Naive thymus-derived CD4-positive, alpha-beta T cell (primary cell): ENCODE measurements at regions not wholly inside any gene's neighbourhood (a gene's known extent, or its start where the extent isn't known, plus 50 kb on each side); places are given as distances from the start of the nearest gene placed in this dataset.

Source experiments
- ATAC-seq: fragments of 150-1000 bp; cut with Tn5 transposase; 2 replicates; pipeline ENCODE4 v1.10.0; 2021; ENCODE audit warnings: mild to moderate bottlenecking, moderate library complexity
- CTCF ChIA-PET: fragments of 350-600 bp; sonication (Branson Sonifier 250); formaldehyde crosslinking; loops from one replicate; lab custom pipeline; 2021; ENCODE audit warnings: antibody characterized with exemption; lab: Charles Lee
- POLR2A ChIA-PET: fragments of 350-600 bp; sonication (Branson Sonifier 250); formaldehyde crosslinking; loops from one replicate; lab custom pipeline; 2021; ENCODE audit warnings: antibody characterized with exemption, inconsistent platforms; lab: Charles Lee
- DNase-seq, 9 donors: peaks; one replicate each; pipeline versions ENCODE4 v3.0.0 to v3.0.0-alpha.2; 2020 to 2022; ENCODE audit warnings: mixed read lengths in 1 of 9
- H3K27ac ChIP-seq: one replicate; pipeline ENCODE4 v1.7.0; 2013; ENCODE audit warnings: mild to moderate bottlenecking, low read depth, low read length, moderate library complexity
- H3K27me3 ChIP-seq, 2 donors: one replicate each; pipeline ENCODE4 v1.7.0; 2013; ENCODE audit warnings: low read length in 2 of 2, mild to moderate bottlenecking in 2 of 2, moderate library complexity in 2 of 2; ENCODE audit not compliant: control insufficient read depth in 2 of 2, insufficient read depth in 2 of 2
- H3K36me3 ChIP-seq, 3 experiments: 1 replicate in 2 of 3; 2 replicates in 1 of 3; pipeline ENCODE4 v1.7.0; 2013; ENCODE audit warnings: low read length in 3 of 3, mild to moderate bottlenecking in 3 of 3, moderate library complexity in 1 of 3; ENCODE audit not compliant: insufficient read depth in 3 of 3, control insufficient read depth in 2 of 3
- H3K4me1 ChIP-seq, 2 donors: one replicate each; pipeline ENCODE4 v1.7.0; 2013; ENCODE audit warnings: low read length in 2 of 2, mild to moderate bottlenecking in 2 of 2, moderate library complexity in 1 of 2; ENCODE audit not compliant: control insufficient read depth in 2 of 2, insufficient read depth in 2 of 2
- H3K4me3 ChIP-seq: 2 replicates; pipeline ENCODE4 v1.7.0; 2013; ENCODE audit warnings: mild to moderate bottlenecking, low read length
- H3K9me3 ChIP-seq, 3 experiments: 1 replicate in 2 of 3; 2 replicates in 1 of 3; pipeline ENCODE4 v1.7.0; 2013; ENCODE audit warnings: low read length in 3 of 3; ENCODE audit not compliant: control insufficient read depth in 2 of 3
- H3K27ac Mint-ChIP-seq, 9 donors: one replicate each; pipeline ENCODE4 v1.8.0; 2020 to 2022; ENCODE audit warnings: mixed read lengths in 9 of 9, mild to moderate bottlenecking in 8 of 9, moderate library complexity in 5 of 9, inconsistent platforms in 2 of 9
- H3K27me3 Mint-ChIP-seq, 5 donors: one replicate each; pipeline ENCODE4 v1.8.0; 2021 to 2022; ENCODE audit warnings: mixed read lengths in 5 of 5, mild to moderate bottlenecking in 1 of 5
- H3K36me3 Mint-ChIP-seq, 5 donors: one replicate each; pipeline ENCODE4 v1.8.0; 2020 to 2022; ENCODE audit warnings: mixed read lengths in 5 of 5, mild to moderate bottlenecking in 3 of 5, inconsistent platforms in 1 of 5
- H3K4me1 Mint-ChIP-seq, 7 donors: one replicate each; pipeline ENCODE4 v1.8.0; 2020 to 2022; ENCODE audit warnings: mixed read lengths in 7 of 7, mild to moderate bottlenecking in 3 of 7, inconsistent platforms in 1 of 7
- H3K4me3 Mint-ChIP-seq, 10 donors: one replicate each; pipeline ENCODE4 v1.8.0; 2020 to 2022; ENCODE audit warnings: mild to moderate bottlenecking in 10 of 10, mixed read lengths in 10 of 10, moderate library complexity in 6 of 10, inconsistent platforms in 2 of 10
- H3K9me3 Mint-ChIP-seq, 11 donors: one replicate each; pipeline ENCODE4 v1.8.0; 2020 to 2022; ENCODE audit warnings: mixed read lengths in 11 of 11, mild to moderate bottlenecking in 4 of 11, inconsistent platforms in 1 of 11, moderate library complexity in 1 of 11
- intact Hi-C, 2 donors: fragments of 100-400 bp; cut with micrococcal nuclease; formaldehyde crosslinking; loops; one replicate each; pipeline ENCODE4 v1.15.1; 2023

- Histone ChIP-seq H3K4me3 (no peak overlapping the region), H3K27me3 (peaks cover 0 to 5% of the 10 kb centered on the region in 2 donors), H3K36me3 (no peaks in the 10 kb centered on the region), H3K27ac (no peak overlapping the region), H3K9me3 (no peaks in the 10 kb centered on the region), H3K4me1 (no peaks in the 10 kb centered on the region)
- DNase-seq (no peak), ATAC-seq (no peak)
- Mint-ChIP-seq H3K27me3 (peaks cover 12 to 25% (median 17%) of the 10 kb centered on the region in 5 donors), H3K36me3 (no peaks in the 10 kb centered on the region), H3K4me3 (no peak overlapping the region), H3K4me1 (no peaks in the 10 kb centered on the region), H3K27ac (no peak overlapping the region), H3K9me3 (peaks cover 0 to 3% (median 0%) of the 10 kb centered on the region in 11 donors)
- intact Hi-C loops: no loop called here
- ChIA-PET CTCF (no interaction called here), POLR2A (no interaction called here)
These were observed 123.1 kb upstream of the EEPD1 start for GRCh38 chr7:36029853-36030515.

- CTCF ChIA-PET: no interaction called here
- H3K27me3 Mint-ChIP-seq: peaks cover 8 to 32% (median 17%) of the 10 kb centered on the region in 5 donors
These were observed 120.7 kb upstream of the EEPD1 start for GRCh38 chr7:36032361-36032818.

GRCh38 chr7:36034020-36034419 is 119.0 kb upstream of the EEPD1 start:
- no peak for DNase-seq
- H3K36me3 ChIP-seq: no peaks in the 10 kb centered on the region
- Mint-ChIP-seq H3K27me3 (peaks cover 8 to 24% (median 11%) of the 10 kb centered on the region in 5 donors), H3K4me1 (no peaks in the 10 kb centered on the region), H3K27ac (no peak overlapping the region), H3K36me3 (no peaks in the 10 kb centered on the region), H3K9me3 (peaks cover 0 to 3% (median 0%) of the 10 kb centered on the region in 11 donors), H3K4me3 (no peak overlapping the region)
- H3K27me3 ChIP-seq: peaks cover 0 to 5% of the 10 kb centered on the region in 2 donors
- H3K9me3 ChIP-seq: no peaks in the 10 kb centered on the region
- intact Hi-C loops: no loop called here
- POLR2A ChIA-PET: no interaction called here
- H3K27ac ChIP-seq: no peak overlapping the region
- CTCF ChIA-PET: interaction anchor here (0.7 kb wide), 1 partner anchor 241 kb away, joined by 3 read pairs; no protein-coding TSS in a partner anchor
- no peaks in the 10 kb centered on the region for H3K4me1 ChIP-seq
- no peak for ATAC-seq
- no peak overlapping the region for H3K4me3 ChIP-seq

More at GRCh38 chr7:36032361-36032818, 120.7 kb upstream of the EEPD1 start:
- Mint-ChIP-seq H3K9me3 (peaks cover 0 to 3% (median 0%) of the 10 kb centered on the region in 11 donors), H3K4me3 (no peak overlapping the region), H3K36me3 (no peaks in the 10 kb centered on the region), H3K4me1 (no peaks in the 10 kb centered on the region), H3K27ac (no peak overlapping the region)
- no peaks in the 10 kb centered on the region for H3K4me1 ChIP-seq
- H3K4me3 ChIP-seq: no peak overlapping the region
- no peaks in the 10 kb centered on the region for H3K36me3 ChIP-seq
- ATAC-seq (no peak), DNase-seq (no peak)
- H3K27me3 ChIP-seq: peaks cover 0 to 5% of the 10 kb centered on the region in 2 donors
- no peak overlapping the region for H3K27ac ChIP-seq
- H3K9me3 ChIP-seq: no peaks in the 10 kb centered on the region
- POLR2A ChIA-PET: no interaction called here
- intact Hi-C loops: no loop called here

- H3K27ac Mint-ChIP-seq: no peak overlapping the region
- H3K9me3 Mint-ChIP-seq: peaks cover 0 to 3% (median 0%) of the 10 kb centered on the region in 11 donors
- Histone ChIP-seq H3K27me3 (peaks cover 0 to 5% of the 10 kb centered on the region in 2 donors), H3K27ac (no peak overlapping the region), H3K36me3 (no peaks in the 10 kb centered on the region), H3K9me3 (no peaks in the 10 kb centered on the region), H3K4me3 (no peak overlapping the region), H3K4me1 (no peaks in the 10 kb centered on the region)
- peaks cover 11 to 24% (median 12%) of the 10 kb centered on the region in 5 donors for H3K27me3 Mint-ChIP-seq
- POLR2A ChIA-PET: no interaction called here
- ATAC-seq (no peak), DNase-seq (no peak)
- intact Hi-C loops: no loop called here
- CTCF ChIA-PET: no interaction called here
- H3K36me3 Mint-ChIP-seq: no peaks in the 10 kb centered on the region
- no peak overlapping the region for H3K4me3 Mint-ChIP-seq
- no peaks in the 10 kb centered on the region for H3K4me1 Mint-ChIP-seq
These were observed 117.9 kb upstream of the EEPD1 start for GRCh38 chr7:36035186-36035585.

- Mint-ChIP-seq H3K9me3 (peaks cover 0 to 3% (median 0%) of the 10 kb centered on the region in 11 donors), H3K27ac (no peak overlapping the region), H3K36me3 (no peaks in the 10 kb centered on the region), H3K27me3 (peaks cover 9 to 20% (median 12%) of the 10 kb centered on the region in 5 donors), H3K4me1 (no peaks in the 10 kb centered on the region), H3K4me3 (no peak overlapping the region)
- Histone ChIP-seq H3K9me3 (no peaks in the 10 kb centered on the region), H3K36me3 (no peaks in the 10 kb centered on the region), H3K4me1 (no peaks in the 10 kb centered on the region), H3K27ac (no peak overlapping the region), H3K4me3 (no peak overlapping the region), H3K27me3 (peaks cover 0 to 5% of the 10 kb centered on the region in 2 donors)
- ATAC-seq (no peak), DNase-seq (no peak)
- ChIA-PET POLR2A (no interaction called here), CTCF (interaction anchor here (0.7 kb wide), 1 partner anchor 17 kb away, joined by 3 read pairs; no protein-coding TSS in a partner anchor)
- intact Hi-C loops: no loop called here
These were observed 116.5 kb upstream of the EEPD1 start for GRCh38 chr7:36036590-36036989.

GRCh38 chr7:36037121-36037662 is 115.9 kb upstream of the EEPD1 start:
- intact Hi-C loops: no loop called here
- Mint-ChIP-seq H3K4me1 (no peaks in the 10 kb centered on the region), H3K27me3 (peaks cover 8 to 20% (median 12%) of the 10 kb centered on the region in 5 donors), H3K4me3 (no peak overlapping the region), H3K36me3 (no peaks in the 10 kb centered on the region), H3K27ac (no peak overlapping the region), H3K9me3 (peaks cover 0 to 3% (median 0%) of the 10 kb centered on the region in 11 donors)
- Histone ChIP-seq H3K4me3 (no peak overlapping the region), H3K27ac (no peak overlapping the region), H3K9me3 (no peaks in the 10 kb centered on the region), H3K36me3 (no peaks in the 10 kb centered on the region), H3K4me1 (no peaks in the 10 kb centered on the region), H3K27me3 (peaks cover 0 to 5% of the 10 kb centered on the region in 2 donors)
- no peak for DNase-seq
- CTCF ChIA-PET: no interaction called here
- no peak for ATAC-seq
- POLR2A ChIA-PET: interaction anchor here (0.6 kb wide), 1 partner anchor 602 kb away, joined by 3 read pairs; no protein-coding TSS in a partner anchor
